ENCODE measurements at regions not wholly inside any gene's neighbourhood (a gene's known extent, or its start where the extent isn't known, plus 50 kb on each side); places are given as distances from the start of the nearest gene placed in this dataset.
"Not testable (repeated sequence)": the region's sequence is repeated elsewhere in the genome, so short reads cannot be mapped to it uniquely, and the experiment has no call there.

DNA sequence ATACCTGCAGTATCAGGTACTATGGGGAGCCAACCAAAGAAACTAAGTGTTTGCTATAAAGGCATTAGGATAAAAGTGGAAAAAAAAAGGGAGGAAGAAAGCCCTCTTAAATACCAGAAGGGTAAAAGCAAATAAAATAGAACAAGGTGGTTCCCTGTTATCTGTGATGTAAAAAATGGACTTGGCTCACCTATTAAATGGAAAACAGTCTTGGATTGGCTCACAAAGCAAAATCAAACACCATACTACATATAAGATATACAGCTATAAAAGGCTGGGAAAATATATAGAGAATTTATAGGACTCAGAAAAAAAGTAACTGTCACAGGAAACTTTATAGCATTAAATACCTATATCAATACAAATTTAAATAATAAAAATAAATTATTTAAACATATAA lies 73.5 kb upstream of the FBXO28 start:
- not testable (repeated sequence) for H3K36me3 ChIP-seq; H3K9me3 ChIP-seq (replicated peaks); H3K4me1 ChIP-seq; H3K27ac ChIP-seq; H3K4me3 ChIP-seq; H3K27me3 ChIP-seq; DNase-seq

DNA sequence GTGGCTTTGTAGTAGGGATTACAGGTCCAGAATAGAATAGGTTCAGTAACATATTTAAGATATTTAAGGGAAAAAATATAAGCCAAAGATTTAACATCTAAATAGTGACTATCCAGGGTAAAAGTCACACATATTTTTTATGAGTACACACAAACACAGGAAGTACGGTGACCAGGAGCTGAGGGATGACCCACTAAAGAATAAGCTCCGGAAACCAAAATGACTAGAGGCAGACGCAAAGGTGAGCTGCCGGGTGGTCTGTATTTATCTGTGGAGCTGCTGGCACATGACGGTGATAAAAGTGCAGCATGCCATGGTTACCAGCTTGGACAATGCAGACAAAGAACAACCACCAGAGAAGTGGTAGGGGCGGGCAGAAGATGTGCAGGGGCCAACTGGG lies 73.9 kb upstream of the FBXO28 start:
- H3K4me1 ChIP-seq; H3K27me3 ChIP-seq; H3K9me3 ChIP-seq (replicated peaks); DNase-seq; H3K4me3 ChIP-seq; H3K36me3 ChIP-seq; H3K27ac ChIP-seq: not testable (repeated sequence)

DNA sequence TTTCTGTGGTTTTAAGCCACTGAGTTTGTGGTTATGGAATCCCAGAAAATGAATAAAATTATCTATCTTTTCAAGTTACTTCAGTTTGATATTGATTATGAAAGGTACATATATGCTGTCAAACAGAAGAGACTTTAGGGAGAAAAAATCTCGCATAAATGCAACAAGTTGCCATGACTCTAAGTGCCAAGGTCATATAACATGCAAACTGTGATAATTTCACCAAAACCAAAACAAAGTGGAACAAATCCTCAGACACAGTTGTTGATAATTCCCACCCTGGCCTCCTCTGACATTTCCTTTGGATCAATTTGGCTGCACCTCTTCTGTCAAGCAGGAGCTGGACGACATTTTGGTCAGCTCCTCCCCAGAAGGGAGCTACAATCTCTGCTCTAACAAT lies 75.1 kb upstream of the FBXO28 start:
- H3K4me3 ChIP-seq; H3K27me3 ChIP-seq; H3K27ac ChIP-seq; DNase-seq; H3K36me3 ChIP-seq; H3K9me3 ChIP-seq (replicated peaks); H3K4me1 ChIP-seq: not testable (repeated sequence)

DNA sequence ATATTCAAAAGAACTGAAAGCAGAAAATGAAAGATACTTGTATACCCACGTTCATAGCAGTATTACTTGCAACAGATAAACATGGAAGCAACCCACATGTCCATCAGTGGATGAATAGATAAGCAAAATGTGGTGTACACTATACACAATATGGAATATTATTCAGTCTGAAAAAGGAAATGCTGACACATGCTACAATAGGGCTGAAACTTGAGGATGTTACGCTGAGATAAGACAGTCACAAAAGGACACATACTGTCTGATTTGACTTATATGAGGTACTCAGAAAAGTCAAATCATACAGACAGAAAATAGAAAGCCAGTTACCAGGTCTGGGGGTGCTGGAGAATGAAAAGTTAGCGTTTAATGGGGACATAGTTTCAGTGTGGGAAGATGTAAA lies 76.5 kb upstream of the FBXO28 start:
- not testable (repeated sequence) for H3K4me3 ChIP-seq; H3K4me1 ChIP-seq; DNase-seq; H3K36me3 ChIP-seq; H3K9me3 ChIP-seq (replicated peaks); H3K27ac ChIP-seq; H3K27me3 ChIP-seq

DNA sequence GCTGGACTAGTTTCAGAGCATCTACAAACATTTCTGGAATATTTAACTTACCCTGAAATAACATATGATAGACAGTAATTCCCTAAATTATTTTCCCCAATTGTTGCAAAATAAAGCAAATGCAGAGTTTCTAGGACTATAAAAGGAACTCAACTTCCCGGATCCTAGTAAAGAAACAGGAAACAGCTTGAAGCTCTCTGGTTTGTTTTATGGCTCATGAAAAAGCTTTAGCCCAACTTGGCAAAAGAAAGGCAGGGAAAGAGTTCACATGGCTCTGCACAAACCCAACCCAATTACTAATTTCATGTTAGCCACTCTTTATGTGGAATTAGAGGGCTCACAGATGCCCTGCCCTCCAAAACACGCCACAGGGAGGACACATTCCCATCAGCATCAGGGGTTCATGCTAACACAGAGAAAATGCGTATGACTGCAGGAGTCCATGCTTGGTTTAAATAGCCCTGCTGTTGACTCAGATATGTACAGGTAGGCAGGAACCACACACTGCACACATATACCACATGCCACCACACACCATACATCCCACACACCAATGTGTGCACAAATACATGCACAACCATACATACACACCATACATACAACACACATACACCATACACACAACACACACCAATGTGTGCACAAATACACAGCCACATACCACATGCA lies 81.2 kb upstream of the FBXO28 start:
- not testable (repeated sequence) for H3K27me3 ChIP-seq, DNase-seq

DNA sequence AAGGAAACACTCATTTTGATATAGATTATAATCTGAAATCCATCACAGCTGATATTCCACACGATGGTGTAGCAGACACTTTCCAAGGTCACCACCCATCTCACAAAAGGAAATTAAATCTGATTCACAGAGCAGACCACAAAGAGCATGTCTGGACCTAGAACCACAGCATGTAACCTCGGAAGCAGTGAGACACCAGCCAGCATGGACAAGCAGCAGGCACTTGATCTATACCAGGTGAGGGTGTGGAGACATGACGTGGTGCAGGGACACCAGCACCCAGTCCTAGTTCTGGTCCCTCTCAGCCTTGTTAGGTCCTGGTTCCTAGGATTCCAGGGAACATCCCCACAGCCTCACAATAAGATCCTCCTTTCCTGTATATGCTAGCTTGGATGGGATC lies 81.9 kb upstream of the FBXO28 start:
- H3K4me1 ChIP-seq; H3K4me3 ChIP-seq; DNase-seq; H3K9me3 ChIP-seq (replicated peaks); H3K27me3 ChIP-seq; H3K27ac ChIP-seq; H3K36me3 ChIP-seq: not testable (repeated sequence)

More for the DNA sequence above, 81.2 kb upstream of the FBXO28 start:
- H3K4me3 ChIP-seq; H3K27ac ChIP-seq; H3K36me3 ChIP-seq; H3K9me3 ChIP-seq (replicated peaks); H3K4me1 ChIP-seq: not testable (repeated sequence)

DNA sequence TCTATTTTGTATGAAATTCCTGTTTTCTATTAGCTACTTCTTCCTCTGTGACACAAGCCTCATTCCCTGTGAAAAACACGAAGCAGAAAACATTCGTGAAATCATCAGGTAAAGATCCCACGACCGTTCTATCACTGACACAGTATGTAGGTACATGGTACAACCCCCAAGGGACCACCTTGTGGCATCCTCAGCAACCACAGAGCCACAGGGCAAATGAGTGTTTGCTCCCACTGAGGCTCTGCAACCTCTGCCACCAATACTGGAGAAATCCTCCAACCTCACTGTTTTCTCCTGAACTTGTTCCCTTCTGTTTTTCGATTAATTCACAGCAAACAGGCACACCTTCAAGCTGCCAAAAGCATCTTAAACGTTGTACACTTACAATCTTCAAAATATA lies 83.7 kb upstream of the FBXO28 start:
- not testable (repeated sequence) for H3K27me3 ChIP-seq; H3K9me3 ChIP-seq (replicated peaks); H3K4me1 ChIP-seq; DNase-seq; H3K36me3 ChIP-seq; H3K4me3 ChIP-seq; H3K27ac ChIP-seq

DNA sequence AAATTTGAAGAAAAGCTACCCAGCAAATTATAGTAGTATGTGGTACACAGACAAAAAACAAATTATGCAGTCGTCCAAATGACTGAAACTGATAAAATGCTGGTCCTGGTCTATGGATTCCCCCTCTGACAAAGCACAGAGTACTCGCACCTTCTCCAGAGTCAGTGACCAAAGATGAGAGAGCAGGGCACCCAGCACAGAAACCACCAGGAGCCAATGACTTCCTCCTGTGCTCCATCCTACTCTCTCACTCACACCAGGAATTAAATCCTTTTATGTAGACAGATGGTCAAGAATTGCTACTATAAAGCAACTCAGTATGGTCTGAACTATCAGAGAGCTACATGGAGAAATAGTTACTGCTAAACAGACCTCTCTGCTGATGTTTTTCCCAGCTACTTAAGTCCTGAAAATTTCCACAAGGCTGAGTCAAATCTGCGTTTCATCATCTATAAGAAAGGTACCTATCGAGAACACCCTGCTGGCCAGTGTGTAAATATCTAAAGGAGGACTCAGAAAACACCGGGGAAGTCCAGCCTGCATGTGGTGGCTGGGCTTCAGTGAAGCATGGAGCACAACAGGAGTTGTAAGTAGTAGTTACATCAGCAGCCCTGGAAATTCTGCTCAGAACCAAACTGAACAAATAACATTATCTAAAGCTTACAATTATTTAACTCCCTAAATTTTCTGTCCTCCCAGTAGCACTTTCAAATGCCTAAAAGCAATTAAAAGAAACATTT lies 84.5 kb upstream of the FBXO28 start:
- H3K9me3 ChIP-seq (replicated peaks); H3K4me3 ChIP-seq; H3K27ac ChIP-seq; DNase-seq; H3K27me3 ChIP-seq; H3K4me1 ChIP-seq; H3K36me3 ChIP-seq: not testable (repeated sequence)

DNA sequence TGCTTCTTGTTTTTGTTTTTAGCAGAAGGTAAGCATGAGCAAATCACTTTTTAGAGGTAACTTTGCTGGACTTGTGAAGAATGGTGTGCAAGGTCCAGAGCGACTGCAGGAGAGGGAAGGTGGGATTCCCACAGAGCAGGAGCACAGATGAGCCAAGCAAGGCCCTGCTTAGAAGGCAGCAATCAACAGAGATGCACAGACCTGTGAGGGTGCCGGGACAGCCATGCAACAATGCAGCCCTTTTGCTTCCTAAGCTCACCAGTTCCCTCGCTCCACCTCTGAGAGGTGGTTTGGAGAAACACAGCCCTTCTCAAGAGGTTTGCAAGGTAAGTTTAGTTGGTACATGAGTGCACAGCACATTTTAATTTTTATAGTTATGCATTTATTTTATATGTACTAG lies 85.1 kb upstream of the FBXO28 start:
- not testable (repeated sequence) for H3K36me3 ChIP-seq; DNase-seq; H3K9me3 ChIP-seq (replicated peaks); H3K27ac ChIP-seq; H3K4me3 ChIP-seq; H3K4me1 ChIP-seq; H3K27me3 ChIP-seq

DNA sequence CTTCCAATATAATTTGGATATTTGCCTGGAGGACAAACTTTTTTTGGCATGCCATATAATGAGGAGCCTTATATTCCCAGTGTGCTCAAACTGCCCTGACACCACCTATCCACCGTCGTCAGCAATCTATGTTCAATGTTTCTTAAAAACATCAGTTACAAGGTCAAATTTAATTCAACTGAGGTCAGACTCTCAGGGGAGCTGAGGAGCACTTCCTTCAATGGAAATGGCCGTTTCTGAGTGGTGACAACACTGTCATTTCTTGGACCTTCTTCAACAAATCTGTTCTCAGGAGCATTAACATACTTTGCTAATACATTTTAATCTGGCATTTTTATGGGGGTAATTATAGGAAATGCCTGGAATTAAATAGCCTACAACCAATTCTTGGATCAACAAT lies 90.8 kb upstream of the FBXO28 start:
- not testable (repeated sequence) for H3K27me3 ChIP-seq; H3K27ac ChIP-seq; H3K4me3 ChIP-seq; H3K9me3 ChIP-seq (replicated peaks); H3K36me3 ChIP-seq; H3K4me1 ChIP-seq; DNase-seq

DNA sequence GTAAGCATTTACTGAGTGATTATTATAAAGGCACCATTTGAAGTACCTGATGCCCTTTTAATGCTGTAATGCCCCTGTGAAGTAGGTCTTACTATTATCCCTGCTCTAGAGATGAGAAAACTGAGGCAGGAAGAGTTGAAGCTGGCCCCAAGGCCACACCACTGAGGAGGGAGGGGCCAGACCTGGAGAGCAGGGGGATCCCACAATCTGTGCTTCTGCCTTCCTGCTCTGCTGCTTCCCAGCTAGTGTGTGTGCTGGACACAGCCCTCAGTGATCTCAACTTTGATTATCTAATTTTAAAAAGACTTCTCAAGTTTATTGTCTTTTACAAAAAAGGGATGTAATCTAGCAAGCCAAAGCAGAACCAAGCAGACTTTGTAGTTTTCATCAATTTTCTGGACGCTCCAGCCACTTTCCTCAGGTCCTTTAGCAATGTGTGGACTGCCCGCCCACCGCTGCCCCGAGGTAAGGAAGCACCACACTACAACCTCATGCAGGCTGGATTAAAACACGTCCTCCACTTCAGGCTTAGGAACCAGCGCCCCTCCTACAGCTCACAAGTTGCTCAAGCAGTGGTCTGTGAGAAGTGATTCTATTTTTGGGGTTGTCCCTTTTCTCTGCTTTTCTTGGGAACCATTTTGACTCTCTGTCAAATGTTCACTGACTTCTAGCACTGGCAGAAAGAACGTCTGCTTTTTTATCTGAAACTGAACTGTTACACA lies 91.5 kb upstream of the FBXO28 start:
- not testable (repeated sequence) for H3K36me3 ChIP-seq; H3K9me3 ChIP-seq (replicated peaks); H3K4me3 ChIP-seq; DNase-seq; H3K27ac ChIP-seq; H3K4me1 ChIP-seq; H3K27me3 ChIP-seq

DNA sequence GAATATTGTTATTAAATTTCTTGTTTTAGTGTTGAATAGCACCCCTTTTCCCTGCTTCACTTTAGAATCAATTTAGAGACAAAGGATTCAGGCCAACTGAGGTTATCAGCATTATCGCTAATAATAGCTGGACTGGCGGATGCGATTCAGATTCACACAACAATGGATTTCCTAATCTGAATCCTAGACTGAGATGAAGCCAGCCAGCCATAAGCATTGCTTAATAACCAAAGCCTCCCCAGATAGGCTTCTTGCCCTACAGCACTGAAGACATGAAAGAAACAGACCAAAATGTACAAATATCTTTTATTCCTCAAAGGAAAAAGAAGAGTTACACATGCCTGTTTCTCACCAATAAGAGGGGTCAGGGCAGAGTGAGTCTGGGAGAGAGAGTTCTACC lies 94.0 kb upstream of the FBXO28 start:
- not testable (repeated sequence) for H3K27ac ChIP-seq; H3K36me3 ChIP-seq; H3K4me3 ChIP-seq; DNase-seq; H3K4me1 ChIP-seq; H3K9me3 ChIP-seq (replicated peaks); H3K27me3 ChIP-seq

DNA sequence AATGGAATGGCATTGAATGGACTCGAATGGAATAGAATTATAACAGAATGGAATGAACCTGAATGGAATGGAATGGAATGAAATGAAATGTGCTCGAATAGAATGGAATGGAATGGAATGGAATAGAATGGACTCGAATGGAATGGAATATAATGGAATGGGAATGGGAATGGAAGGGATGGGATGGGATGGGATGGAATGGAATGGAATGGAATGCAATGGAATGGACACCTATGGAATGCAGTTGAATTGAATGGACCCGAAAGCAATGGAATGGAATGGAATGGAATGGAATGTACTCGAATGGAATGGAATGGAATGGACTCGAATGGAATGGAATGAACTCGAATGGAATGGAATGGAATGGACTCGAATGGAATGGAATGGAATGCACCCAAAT lies 98.1 kb upstream of the FBXO28 start:
- H3K27me3 ChIP-seq, H3K27ac ChIP-seq, H3K4me3 ChIP-seq, DNase-seq, H3K36me3 ChIP-seq, H3K4me1 ChIP-seq: not testable (repeated sequence)
- H3K9me3 ChIP-seq (replicated peaks): peaks cover 12% of the 10 kb centered on the region

DNA sequence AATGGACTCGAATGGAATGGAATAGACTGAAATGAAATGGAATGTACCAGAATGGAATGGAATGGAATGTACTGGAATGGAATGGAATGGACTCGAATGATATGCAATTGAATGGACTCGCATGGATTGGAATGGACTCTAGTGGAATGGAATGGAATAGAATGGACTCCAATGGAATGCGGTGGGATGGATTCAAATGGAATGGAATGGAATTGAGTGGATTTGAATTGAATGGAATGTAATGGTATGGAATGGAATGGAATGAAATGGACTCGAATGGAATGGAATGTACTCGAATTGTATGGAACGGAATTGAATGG lies 99.6 kb upstream of the FBXO28 start:
- Histone ChIP-seq H3K9me3 (replicated peaks) (peaks cover 12% of the 10 kb centered on the region), H3K27ac (no peak overlapping the region), H3K4me3 (no peak overlapping the region), H3K36me3 (no peaks in the 10 kb centered on the region), H3K4me1 (no peaks in the 10 kb centered on the region), H3K27me3 (no peaks in the 10 kb centered on the region)
- DNase-seq: no peak

DNA sequence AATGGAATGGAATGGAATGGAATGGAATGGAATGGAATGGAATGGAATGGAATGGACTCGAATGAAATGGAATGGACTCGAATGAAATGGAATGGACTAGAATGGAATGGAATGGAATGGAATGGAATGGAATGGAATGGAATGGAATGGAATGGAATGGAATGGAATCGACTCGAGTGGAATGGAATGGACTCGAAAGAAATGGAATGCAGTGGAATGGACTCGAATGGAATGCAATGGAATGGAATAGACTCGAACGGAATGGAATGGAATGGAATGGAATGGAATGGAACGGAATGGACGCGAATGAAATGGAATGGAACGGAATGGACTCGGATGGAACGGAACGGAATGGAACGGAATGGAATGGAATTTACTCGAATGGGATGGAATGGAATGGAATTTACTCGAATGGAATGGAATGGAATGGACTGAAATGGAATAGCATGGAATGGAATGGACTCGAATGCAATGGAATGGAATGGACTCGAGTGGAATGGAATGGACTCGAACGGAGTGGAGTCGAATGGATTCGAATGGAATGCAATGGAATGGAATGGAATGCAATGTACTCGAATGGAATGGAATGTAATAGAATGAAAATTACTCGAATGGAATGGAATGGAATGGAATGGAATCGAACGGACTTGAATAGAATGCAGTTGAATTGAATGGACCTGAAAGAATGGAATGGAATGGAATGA lies 100.1 kb upstream of the FBXO28 start:
- H3K27me3 ChIP-seq, H3K27ac ChIP-seq, H3K36me3 ChIP-seq, H3K4me3 ChIP-seq, H3K4me1 ChIP-seq: not testable (repeated sequence)
- DNase-seq: peak in 1 of 2 experiments; percentile 10
- peaks cover 12% of the 10 kb centered on the region for H3K9me3 ChIP-seq (replicated peaks)
